HG02678 (cell line): ENCODE measurements at regions not wholly inside any gene's neighbourhood (a gene's known extent, or its start where the extent isn't known, plus 50 kb on each side); places are given as distances from the start of the nearest gene placed in this dataset.

Experiments used
- ATAC-seq: cut with Tn5 transposase; IDR thresholded peaks from one replicate; pipeline ENCODE4 v1.9.1; 2021; ENCODE audit warnings: mild to moderate bottlenecking, moderate library complexity; ENCODE audit not compliant: unreplicated experiment

DNA sequence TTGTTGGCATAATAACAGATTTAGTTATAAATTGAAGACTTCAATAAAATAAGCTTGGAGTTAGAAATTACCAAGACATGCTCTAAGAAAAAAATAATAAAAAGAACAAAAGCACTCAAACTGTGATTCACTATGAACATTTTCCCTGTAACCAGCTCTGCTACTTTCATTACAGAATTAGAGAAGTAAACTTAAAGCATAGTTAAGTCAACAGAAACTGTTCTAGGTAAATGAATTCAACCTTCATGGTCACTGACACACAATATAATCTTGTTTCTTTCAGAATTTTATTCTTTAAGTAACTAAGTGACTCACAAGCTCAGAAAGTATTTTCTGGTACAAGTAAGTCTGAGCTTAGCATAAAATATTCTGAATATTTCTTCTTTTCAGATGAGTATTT lies 136.3 kb downstream of the KLF5 start:
- ATAC-seq, result no peak

DNA sequence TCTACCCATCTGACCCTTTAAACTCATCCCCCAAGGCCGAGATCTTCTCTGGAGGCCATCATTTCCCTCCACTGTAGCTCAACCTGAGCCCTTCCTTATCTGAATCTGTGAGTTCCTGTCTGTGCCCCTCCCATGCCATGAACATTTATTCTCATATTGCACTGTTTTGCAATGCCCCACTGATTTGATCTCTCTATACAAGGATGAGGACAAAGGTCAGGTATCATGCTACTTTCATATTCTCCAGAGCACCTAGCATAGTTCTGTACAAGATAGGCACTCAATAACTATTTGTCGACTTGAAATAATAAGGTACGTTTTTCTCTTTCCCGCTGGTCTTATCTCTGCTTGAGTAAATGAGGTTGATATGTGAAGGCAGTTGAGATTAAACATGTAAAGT lies 135.5 kb downstream of the KLF5 start:
- no peak for ATAC-seq

DNA sequence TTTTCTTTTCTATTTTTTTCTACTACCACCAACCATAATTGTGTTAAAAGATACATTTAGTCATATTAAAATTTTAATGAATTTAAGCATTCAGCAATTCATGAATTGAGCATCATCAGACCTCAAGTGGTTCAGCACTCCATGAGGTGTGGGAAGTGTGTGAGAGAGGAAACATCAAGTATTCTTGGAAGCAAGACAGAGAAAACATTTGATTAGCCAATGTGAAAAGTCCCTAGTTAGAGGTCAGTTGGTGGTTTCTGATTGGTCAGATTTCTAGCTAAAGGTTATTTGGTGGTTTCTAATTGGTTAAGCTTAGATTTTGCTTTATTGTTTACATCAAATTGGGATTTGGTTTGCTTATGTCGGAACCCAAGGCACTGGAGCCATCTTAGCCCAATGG lies 134.7 kb downstream of the KLF5 start:
- no peak for ATAC-seq

DNA sequence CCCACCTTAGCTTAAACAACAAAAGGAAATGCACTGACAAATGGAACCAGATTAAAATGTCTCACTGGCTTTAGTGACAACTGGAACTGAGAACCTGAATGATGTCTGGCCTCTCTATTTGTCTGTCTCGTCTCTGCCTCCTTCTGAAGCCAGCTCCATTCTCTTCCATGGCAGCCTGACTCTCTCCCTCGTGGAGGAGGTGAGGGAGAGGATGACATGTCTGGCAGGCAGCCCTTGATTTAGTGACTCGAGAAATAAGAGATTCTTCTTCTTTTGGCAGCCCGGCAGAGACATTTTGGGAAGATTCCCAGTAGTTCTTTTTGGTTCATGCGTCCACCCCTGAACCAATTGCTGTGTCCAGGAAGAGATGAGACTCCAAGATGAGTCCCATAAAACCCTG lies 131.7 kb downstream of the KLF5 start:
- no peak for ATAC-seq

DNA sequence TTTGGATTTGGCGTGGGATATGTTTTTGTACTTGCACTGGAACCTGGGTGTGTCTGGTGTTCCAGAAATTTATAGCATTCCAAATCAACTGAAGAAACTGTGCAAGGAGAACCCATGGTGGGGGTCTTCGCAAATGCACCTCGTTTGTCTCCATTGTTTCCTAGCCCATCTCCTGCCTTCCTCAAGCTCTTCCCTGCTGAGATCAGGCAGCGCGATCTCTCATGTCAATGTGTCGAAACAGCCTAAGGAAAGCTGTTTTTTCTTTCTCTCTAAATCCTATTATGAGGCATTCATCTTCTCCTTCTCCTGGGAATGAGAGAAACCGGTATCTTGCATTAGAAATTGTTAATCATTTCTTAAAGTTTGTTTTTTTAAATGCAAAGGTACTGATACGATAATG lies 131.0 kb downstream of the KLF5 start:
- ATAC-seq, result no peak

DNA sequence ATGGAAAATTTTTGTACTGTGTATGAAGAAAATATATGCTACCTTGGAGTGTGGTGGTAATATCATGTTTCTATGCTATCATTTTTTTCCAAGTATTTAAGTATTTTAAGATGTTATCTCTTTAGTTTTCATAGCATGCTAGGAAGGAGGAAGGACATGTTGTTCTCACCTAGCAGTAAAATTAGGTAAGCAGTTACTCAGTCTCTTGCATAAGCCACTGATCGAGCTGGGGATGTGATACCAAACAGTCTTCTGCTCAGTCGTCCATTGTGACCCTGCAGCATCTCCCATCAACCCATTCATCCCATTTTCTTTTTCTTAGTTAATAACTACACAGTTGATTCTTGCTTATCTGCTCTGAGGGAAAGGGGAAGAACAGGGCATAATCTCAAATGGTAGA lies 130.6 kb downstream of the KLF5 start:
- ATAC-seq, result no peak

DNA sequence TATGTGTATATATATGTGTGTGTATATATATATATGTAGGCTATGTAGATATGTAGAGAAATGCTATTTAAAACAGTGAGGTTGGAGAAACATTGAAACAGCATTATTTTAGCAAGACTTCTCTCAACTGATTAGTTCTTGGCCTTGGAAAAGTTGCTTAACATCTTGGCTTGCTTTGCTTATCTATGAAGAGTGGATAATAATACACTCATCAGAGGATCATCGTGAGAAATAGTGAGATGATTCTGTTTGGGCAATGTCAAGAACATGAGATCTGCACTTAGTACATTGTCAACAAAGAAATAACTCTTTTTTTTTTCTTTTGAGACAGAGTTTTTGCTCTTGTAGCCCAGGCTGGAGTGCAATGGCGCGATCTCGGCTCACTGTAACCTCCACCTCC lies 128.3 kb downstream of the KLF5 start:
- ATAC-seq, result no peak

DNA sequence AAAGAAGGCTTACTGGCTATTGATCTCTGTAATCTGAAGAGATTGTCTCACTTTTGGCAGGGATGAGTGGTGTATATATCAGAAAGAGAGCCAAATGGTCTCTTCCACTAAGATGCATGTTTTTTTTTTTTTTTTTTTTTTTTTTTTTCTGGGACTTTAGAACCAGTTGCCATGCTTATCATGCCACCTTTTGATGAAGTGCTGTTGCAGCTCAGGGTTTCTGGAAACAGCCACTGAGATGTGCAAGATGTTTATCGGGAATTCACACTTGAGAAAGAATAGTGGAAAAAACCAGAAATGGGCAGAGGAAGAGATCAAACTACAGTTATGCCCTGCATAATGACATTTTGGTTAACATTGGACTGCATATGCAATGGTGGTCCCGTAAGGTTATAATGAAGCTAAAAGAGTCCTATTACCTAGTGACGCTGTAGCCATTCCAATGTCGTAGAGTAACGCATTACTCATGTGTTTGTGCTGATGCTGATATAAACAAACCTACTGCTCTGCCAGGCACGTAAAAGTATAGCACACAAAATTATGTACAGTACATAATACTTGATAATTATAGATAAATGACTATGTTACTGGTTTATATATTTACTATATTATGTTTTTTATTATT lies 121.0 kb downstream of the KLF5 start:
- ATAC-seq, result no peak

DNA sequence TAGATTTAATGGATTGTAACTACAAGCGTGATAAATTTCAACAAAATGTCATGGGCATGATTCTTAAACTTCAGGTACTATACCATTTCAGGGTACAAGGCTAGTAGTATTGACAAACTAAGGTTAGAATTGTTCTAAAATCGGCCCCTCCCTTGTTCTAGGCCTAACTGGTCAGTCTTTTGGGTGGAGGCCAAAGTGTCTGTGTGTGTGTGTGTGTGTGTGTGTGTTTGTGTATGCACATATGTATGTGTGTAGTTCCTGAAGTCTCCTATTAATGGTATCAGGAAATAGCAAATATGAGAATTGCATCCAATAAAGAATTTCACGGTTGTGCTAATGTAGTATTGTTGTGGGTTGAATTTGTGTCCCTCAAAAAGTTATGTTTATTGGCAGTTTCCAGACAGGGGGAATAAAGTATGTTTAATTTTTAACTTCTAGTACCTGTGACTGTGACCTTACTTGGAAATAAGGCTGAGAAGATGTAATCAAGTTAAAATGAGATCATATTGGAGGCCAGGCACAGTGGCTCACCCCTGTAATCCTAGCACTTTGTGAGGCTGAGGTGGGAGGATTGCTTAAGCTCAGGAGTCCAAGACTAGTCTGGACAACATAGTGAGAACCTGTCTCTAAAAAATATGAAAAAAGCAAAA lies 119.2 kb downstream of the KLF5 start:
- ATAC-seq, result no peak

DNA sequence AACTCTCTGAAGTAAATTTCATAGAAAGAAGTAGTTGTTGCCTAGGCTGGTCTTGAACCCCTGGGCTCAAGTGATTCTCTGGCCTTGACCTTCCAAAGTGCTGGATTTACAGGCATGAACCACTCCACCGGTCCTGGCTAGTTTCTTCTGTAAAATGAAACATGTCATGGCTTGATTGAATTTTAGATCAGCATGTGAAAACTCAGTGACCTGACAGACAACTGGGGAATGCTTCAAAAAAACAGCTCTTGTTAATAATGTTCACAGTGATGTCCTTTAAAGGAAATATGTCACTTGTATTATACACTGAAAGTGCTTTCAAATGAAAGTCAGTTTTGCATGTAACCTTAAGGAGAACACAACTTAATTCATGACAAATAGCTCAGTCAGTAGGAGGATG lies 118.2 kb downstream of the KLF5 start:
- ATAC-seq, result no peak

DNA sequence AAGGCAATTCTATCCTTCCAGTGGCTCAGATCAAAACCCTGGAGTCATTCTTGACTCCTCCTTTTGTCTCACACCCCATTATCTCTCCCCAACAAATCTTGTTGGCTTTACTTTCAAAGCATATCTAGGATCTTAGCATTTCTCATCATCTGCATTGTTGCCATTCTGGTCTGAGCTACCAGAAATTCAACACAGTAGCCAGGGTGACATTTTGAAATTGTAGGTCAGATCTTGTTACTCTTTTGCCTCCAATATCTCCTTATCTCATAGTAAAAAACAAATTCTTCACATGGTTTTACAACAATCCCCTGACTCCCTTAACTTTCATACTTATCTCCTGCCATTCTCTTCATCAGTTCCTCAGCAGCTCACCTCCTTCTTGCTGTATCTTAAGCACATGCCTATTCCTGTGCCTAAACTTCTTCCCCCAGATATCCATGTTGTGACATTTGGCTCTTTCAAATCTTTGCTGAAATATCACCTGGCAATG lies 115.8 kb downstream of the KLF5 start:
- no peak for ATAC-seq

DNA sequence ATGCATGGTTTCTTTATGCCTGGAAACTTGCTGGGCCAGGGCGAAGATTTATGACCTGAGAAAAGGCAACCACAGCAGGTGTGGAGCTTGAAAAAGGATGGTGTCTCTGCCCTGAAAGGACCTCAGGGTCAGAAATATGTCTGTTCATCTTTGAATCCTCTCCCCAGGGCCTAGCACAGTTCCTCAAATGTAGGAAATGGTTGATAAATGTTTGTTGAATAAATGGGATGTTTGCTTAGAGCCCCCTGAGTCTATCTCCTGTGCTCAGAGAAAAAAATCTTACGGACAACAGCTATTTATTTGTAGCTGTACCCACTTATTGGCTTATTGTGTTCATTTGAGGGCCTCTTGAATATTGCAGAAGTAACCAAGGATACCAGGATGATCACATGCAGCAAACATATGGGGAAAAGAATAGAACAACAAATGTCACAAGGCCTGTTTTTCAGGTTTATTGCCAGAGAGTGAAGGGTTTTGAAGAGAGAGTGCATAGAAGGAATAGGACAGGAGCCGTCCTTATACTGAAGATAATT lies 114.5 kb downstream of the KLF5 start:
- no peak for ATAC-seq

DNA sequence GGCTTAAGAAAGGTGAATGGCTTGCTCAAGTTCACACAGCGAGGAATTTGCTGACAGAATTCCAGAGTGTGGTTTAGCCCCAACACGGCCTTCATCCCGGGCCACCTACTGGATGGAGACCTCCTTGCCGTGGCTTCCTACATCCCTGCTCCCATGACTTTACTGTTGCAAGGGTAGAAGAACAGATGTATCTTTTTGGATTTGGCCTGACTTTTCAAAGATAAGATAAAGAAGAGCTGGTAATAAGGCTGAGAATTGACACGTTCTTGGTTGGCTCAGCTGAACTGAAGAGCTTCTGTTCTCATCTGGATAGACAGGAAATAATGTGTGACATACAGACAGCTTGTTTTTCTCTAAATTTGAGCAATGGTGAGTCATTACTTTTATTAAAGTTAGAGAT lies 113.1 kb downstream of the KLF5 start:
- no peak for ATAC-seq

DNA sequence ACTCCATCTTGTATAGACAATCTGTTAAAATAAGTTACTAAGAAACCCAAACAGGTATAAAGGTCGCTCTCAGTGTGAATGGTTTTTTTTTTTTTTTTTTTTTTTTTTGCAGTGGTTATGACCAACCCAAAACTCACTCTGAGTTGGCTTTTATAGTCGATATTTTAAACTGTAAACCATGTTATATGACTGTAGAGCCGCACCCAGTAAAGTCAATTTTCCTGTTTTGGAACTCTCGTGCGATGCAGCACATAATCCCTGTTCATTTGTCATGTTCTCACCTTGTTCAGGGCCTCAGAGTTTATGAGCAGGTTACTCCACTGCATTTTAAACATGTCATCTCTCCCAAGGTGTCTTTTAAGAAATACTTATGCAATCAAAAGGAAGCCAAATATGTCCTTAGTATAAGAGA lies 112.5 kb downstream of the KLF5 start:
- ATAC-seq, result no peak

DNA sequence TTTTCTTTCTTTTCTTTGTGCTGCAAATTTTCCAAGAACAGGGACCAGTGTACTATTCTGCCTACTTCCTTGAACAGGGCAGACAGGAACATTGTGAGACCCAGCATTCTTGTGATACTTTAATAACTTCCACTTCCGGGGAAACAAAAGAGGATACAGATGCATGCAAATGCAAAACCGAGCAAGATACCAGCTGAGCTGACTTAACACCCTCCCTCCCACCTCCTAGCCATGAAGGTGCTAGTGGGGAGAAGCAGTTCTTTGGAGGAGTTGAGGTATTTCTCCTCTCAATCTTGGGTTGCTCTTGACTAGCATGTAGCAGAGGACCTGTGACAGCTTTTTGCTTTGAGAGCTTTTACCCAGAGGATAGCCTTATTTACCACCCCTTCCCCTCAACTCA lies 111.2 kb downstream of the KLF5 start:
- no peak for ATAC-seq

DNA sequence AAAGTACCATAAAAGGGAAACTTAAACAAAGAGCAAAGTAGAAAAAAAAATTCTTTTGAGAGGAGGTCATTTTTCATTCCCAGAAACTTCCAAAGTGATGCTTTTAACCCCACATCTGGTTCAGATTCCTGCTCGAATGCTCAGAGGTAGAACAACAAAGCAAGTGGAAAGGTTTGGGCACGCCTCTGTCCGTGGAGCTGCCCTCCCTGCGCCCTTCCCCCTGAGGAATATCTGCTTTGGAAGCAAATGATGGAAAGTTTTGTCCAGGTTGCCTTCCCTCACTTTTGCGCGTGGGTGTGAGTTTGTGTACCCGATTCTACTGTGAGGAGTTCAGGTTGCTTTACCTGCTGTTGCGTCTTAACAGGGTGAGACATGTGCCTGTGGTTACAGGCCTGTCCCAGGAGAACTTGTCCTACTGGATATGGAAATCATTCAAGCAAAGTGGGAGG lies 110.2 kb downstream of the KLF5 start:
- ATAC-seq, result no peak

DNA sequence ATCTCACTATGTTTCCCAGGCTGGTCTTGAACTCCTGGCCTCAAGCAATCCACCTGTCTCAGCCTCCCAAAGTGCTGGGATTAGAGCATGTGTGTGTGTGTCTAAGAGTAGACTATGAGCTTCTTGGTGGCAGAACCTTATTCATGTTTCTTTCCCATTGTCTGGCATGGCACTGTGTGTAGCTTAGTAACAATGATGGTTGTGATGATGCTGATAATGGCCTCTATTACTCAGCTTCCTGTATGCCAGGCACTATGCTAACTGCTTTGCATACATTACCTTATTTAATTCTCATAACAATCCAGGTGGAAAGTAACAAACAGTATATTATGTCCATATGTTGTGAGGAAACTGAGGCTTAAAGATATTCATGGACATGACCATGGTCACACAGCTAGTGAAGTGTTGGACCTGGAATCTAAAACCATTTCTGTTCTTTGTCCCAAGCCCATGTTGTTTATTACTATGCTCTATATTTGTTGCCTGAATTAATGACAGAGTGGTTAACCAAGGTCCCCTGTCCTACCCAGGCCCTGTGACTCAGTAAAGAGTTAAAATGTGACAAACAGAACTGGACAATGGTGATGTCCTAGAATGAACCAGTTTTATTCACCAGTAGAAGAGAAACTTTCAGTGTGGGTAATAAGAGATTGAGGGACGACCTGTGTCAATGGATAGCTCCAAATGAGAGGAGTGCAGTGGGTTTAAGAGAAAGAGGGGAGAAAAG lies 109.6 kb downstream of the KLF5 start:
- ATAC-seq, result no peak

DNA sequence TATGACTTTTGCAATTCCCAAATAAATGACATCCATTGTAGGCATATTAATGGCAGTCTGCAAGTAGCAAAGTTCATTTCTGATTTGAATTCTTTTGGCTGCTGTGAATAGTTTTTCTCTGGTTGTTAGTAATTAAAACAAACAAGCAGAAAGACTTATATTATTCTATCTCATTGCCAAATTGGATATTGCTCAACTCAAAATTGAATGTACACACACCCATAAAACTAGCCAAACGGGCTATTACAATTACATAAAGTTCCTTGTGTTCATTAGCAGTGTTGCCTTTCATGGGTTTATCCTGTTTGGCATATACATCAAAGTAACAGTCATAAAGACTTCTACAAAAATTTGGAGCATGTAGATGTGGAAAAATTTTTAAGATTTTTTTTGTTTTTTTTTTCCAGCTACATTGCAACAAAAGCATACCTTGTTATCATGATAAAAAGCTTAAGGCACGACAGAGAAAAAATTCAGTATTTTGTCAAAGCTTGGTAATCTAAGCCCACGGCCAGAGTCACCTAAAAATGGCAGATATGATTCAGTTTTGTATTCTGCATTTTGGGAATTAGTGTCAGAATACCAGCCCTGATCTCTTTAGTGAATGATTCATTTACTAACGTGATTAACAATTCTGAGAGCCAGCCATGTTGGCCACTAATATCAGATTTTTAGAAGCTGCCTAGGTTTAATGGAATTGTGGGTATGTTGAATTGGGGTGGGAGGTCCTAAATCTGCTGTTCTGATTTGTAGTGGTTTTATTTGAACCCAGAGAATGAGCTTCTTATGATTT lies 108.4 kb downstream of the KLF5 start:
- ATAC-seq, result no peak

DNA sequence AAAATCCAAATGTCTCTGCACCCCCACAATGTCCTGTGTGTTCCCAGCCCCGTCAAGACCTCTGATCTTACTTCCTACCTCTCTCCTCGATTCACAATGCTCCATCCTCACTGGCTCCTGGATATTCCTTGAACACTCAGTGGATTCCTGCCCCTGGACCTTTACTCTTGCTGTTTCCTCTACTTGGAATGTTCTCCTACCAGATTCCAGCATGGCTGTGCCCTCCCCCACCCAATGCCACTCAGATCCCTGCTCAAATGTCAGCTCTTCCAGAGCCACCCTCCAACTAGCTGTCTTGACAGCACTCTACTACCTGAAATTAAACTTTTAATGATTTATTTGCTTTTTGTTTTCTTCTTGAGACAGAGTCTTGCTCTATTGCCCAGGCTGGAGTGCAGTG lies 107.4 kb downstream of the KLF5 start:
- no peak for ATAC-seq

DNA sequence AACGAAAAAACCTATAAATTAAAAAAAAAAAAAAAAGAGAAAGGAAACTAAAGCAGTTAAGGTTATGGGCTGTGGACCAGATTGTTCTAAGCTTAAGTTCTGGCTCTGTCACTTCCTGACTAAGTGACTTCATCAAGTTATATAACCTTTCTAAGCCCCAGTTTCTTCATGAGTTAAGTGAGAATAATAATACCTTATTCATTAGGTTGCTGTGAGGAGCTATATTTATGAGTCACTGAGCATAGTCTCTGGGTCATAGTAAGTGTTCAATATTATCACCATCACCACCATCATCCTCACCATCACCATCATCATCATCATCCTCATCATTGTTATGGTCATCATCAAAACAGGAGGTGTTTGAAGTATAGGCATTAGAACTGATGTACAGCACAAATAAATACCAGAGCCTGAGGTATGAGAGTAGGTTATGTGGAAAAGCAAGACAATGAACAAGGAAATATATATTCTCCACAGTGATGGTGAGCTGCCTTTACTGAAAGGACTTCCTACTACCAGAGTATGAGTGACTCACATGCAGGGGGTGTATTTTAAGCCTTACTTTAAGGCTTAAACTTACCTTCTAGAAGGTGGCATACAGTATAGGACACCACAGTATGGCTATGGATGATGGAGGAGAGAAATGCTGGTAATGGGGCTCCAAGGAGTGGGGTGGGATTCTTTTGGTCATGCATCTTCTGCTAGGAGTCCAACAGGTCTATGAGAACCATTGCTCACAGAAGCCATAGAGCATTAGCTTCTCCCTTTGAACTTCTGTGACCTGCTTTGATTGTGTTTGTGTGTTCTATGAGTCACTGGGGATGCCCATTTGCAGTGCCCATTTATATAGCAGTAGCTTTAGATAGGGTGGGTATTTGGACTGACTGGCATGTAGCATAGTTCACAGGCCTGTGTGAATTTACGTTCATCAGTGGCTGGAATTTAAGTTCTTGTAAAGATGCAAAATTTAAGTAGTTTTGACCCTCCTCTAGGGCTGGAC lies 104.4 kb downstream of the KLF5 start:
- ATAC-seq, result no peak
